ENCODE measurements at regions not wholly inside any gene's neighbourhood (a gene's known extent, or its start where the extent isn't known, plus 50 kb on each side); places are given as distances from the start of the nearest gene placed in this dataset.

GRCh38 chrX:8927066-8927635 is 106.8 kb downstream of the FAM9B start:
- TF ChIP-seq CTCF (IDR thresholded peaks at IDR 0.05; ENCODE audit: control extremely low read depth, extremely low read depth): no peak
- Histone ChIP-seq H3K9ac (ENCODE audit: insufficient read depth in 1 of 2, low read length in 2 of 2) (no peak overlapping the region), H3K36me3 (ENCODE audit: control insufficient read depth in 4 of 4, insufficient read depth in 4 of 4, low read length in 4 of 4) (no peaks in the 10 kb centered on the region), H3K27me3 (ENCODE audit: control insufficient read depth in 3 of 3, insufficient read depth in 3 of 3, low read length in 2 of 3) (peaks cover 0 to 10% (median 5%) of the 10 kb centered on the region in 3 donors), H3K4me1 (ENCODE audit: control insufficient read depth in 5 of 5, insufficient read depth in 5 of 5, low read length in 5 of 5) (peaks cover 0 to 4% (median 0%) of the 10 kb centered on the region in 5 donors), H3K27ac (ENCODE audit: low read depth in 1 of 2, low read length in 1 of 2) (no peak overlapping the region), H3K4me3 (no peak overlapping the region), H3K9me3 (ENCODE audit: control insufficient read depth in 4 of 4, insufficient read depth in 3 of 4, low read length in 3 of 4) (no peaks in the 10 kb centered on the region)
- 73 to 86% methylated on average over 5 of the region's 5 CpGs for WGBS, 2 donors
- peak in 2 of 3 donors; percentile 74 to 77 for DNase-seq
- ATAC-seq (ENCODE audit: insufficient read depth, low FRiP score): no peak

- Histone ChIP-seq H3K27ac (ENCODE audit: low read depth in 1 of 2, low read length in 1 of 2) (no peak overlapping the region), H3K9me3 (ENCODE audit: control insufficient read depth in 4 of 4, insufficient read depth in 3 of 4, low read length in 3 of 4) (no peaks in the 10 kb centered on the region), H3K4me3 (no peak overlapping the region), H3K9ac (ENCODE audit: insufficient read depth in 1 of 2, low read length in 2 of 2) (no peak overlapping the region), H3K27me3 (ENCODE audit: control insufficient read depth in 3 of 3, insufficient read depth in 3 of 3, low read length in 2 of 3) (peaks cover 0 to 17% (median 9%) of the 10 kb centered on the region in 3 donors), H3K4me1 (ENCODE audit: control insufficient read depth in 5 of 5, insufficient read depth in 5 of 5, low read length in 5 of 5) (no peaks in the 10 kb centered on the region), H3K36me3 (ENCODE audit: control insufficient read depth in 4 of 4, insufficient read depth in 4 of 4, low read length in 4 of 4) (no peaks in the 10 kb centered on the region)
- TF ChIP-seq CTCF (IDR thresholded peaks at IDR 0.05; ENCODE audit: control extremely low read depth, extremely low read depth): no peak
- ATAC-seq (ENCODE audit: insufficient read depth, low FRiP score) (no peak), DNase-seq (no peak)
- WGBS, 2 donors: 72 to 90% methylated on average over 2 of the region's 2 CpGs
These were observed 112.3 kb downstream of the FAM9B start for GRCh38 chrX:8921615-8922014.

- no peak for DNase-seq
- H3K27me3 ChIP-seq (ENCODE audit: control insufficient read depth in 3 of 3, insufficient read depth in 3 of 3, low read length in 2 of 3): peaks cover 0 to 24% (median 9%) of the 10 kb centered on the region in 3 donors
- ATAC-seq (ENCODE audit: insufficient read depth, low FRiP score): no peak
- H3K4me3 ChIP-seq: no peak overlapping the region
- no peaks in the 10 kb centered on the region for H3K36me3 ChIP-seq (ENCODE audit: control insufficient read depth in 4 of 4, insufficient read depth in 4 of 4, low read length in 4 of 4)
- H3K4me1 ChIP-seq (ENCODE audit: control insufficient read depth in 5 of 5, insufficient read depth in 5 of 5, low read length in 5 of 5): peaks cover 0 to 4% (median 0%) of the 10 kb centered on the region in 5 donors
- TF ChIP-seq CTCF (IDR thresholded peaks at IDR 0.05; ENCODE audit: control extremely low read depth, extremely low read depth): no peak
- H3K9me3 ChIP-seq (ENCODE audit: control insufficient read depth in 4 of 4, insufficient read depth in 3 of 4, low read length in 3 of 4): no peaks in the 10 kb centered on the region
- WGBS, 2 donors: 69 to 80% methylated on average over 4 of the region's 4 CpGs
- no peak overlapping the region for H3K27ac ChIP-seq (ENCODE audit: low read depth in 1 of 2, low read length in 1 of 2)
- H3K9ac ChIP-seq (ENCODE audit: insufficient read depth in 1 of 2, low read length in 2 of 2): no peak overlapping the region
These were observed 114.1 kb downstream of the FAM9B start for GRCh38 chrX:8919801-8920200.

GRCh38 chrX:8916697-8917096 is 115.5 kb upstream of the FAM9A start:
- Histone ChIP-seq H3K9ac (ENCODE audit: insufficient read depth in 1 of 2, low read length in 2 of 2) (no peak overlapping the region), H3K4me1 (ENCODE audit: control insufficient read depth in 5 of 5, insufficient read depth in 5 of 5, low read length in 5 of 5) (peaks cover 0 to 14% (median 0%) of the 10 kb centered on the region in 5 donors), H3K27ac (ENCODE audit: low read depth in 1 of 2, low read length in 1 of 2) (no peak overlapping the region), H3K36me3 (ENCODE audit: control insufficient read depth in 4 of 4, insufficient read depth in 4 of 4, low read length in 4 of 4) (no peaks in the 10 kb centered on the region), H3K9me3 (ENCODE audit: control insufficient read depth in 4 of 4, insufficient read depth in 3 of 4, low read length in 3 of 4) (no peaks in the 10 kb centered on the region), H3K4me3 (no peak overlapping the region), H3K27me3 (ENCODE audit: control insufficient read depth in 3 of 3, insufficient read depth in 3 of 3, low read length in 2 of 3) (peaks cover 3 to 19% (median 8%) of the 10 kb centered on the region in 3 donors)
- 51 to 92% methylated on average over 1 of the region's 1 CpG for WGBS, 2 donors
- TF ChIP-seq CTCF (IDR thresholded peaks at IDR 0.05; ENCODE audit: control extremely low read depth, extremely low read depth): no peak
- DNase-seq (no peak), ATAC-seq (ENCODE audit: insufficient read depth, low FRiP score) (no peak)

All from lung (tissue), 11 donors.